Left ventricle myocardium inferior (tissue), 1 donor: ENCODE measurements at regions not wholly inside any gene's neighbourhood (a gene's known extent, or its start where the extent isn't known, plus 50 kb on each side); places are given as distances from the start of the nearest gene placed in this dataset.

ENCODE experiments used
- DNase-seq: peaks from one replicate; pipeline ENCODE4 v3.0.0-alpha.2; 2020
- H3K27ac ChIP-seq: fragments of 200-600 bp; replicated peaks from 2 replicates; pipeline ENCODE4 v1.8.0; 2021
- H3K27me3 ChIP-seq: fragments of 200-600 bp; 2 replicates; pipeline ENCODE4 v1.8.0; 2021; ENCODE audit warnings: low read depth
- H3K36me3 ChIP-seq: fragments of 200-600 bp; 2 replicates; pipeline ENCODE4 v1.8.0; 2021
- H3K4me1 ChIP-seq: fragments of 200-600 bp; 2 replicates; pipeline ENCODE4 v1.8.0; 2021
- H3K4me3 ChIP-seq: fragments of 200-600 bp; 2 replicates; pipeline ENCODE4 v1.8.0; 2021; ENCODE audit warnings: mild to moderate bottlenecking, moderate library complexity
- H3K9me3 ChIP-seq: fragments of 200-600 bp; replicated peaks from 2 replicates; pipeline ENCODE4 v1.8.0; 2021
- intact Hi-C: fragments of 100-400 bp; cut with micrococcal nuclease; formaldehyde crosslinking; loops from one replicate; pipeline ENCODE4 v1.11.0; 2022
- TF ChIP-seq, protein P1 (sequence below): fragments of 200-600 bp; IDR thresholded peaks from 2 replicates; pipeline ENCODE4 v1.8.0; 2021; ENCODE audit warnings: antibody characterized with exemption, mild to moderate bottlenecking, borderline replicate concordance
- donor health status: DM: no; HTN: yes; CAD: no; lungs with severe emphysema.

DNA sequence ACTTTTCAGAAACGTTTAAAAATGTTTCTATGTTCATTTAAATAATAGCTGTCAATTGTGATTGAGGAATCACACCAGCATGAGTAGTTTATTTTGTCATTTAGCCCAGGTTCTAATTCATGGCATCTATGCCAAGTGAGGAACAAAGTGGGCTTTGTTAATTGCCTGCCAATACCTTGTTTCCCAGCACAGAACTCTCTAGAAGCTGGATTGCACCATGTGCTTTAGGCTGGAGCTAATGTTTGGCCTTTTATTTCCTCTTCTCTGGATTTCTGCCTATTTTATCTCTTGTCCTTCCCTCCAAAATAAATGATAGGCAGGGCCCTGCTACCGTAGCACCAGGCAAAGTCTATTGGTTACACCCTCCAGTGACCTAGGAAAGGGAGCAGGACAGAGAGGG, 109.9 kb upstream of the ITGB1 start:
- Histone ChIP-seq H3K4me3 (no peak overlapping the region), H3K9me3 (no peaks in the 10 kb centered on the region), H3K4me1 (no peaks in the 10 kb centered on the region), H3K36me3 (no peaks in the 10 kb centered on the region), H3K27me3 (no peaks in the 10 kb centered on the region), H3K27ac (no peak overlapping the region)
- intact Hi-C loops: no loop called here
- no peak for DNase-seq
- TF ChIP-seq, protein P1, sequence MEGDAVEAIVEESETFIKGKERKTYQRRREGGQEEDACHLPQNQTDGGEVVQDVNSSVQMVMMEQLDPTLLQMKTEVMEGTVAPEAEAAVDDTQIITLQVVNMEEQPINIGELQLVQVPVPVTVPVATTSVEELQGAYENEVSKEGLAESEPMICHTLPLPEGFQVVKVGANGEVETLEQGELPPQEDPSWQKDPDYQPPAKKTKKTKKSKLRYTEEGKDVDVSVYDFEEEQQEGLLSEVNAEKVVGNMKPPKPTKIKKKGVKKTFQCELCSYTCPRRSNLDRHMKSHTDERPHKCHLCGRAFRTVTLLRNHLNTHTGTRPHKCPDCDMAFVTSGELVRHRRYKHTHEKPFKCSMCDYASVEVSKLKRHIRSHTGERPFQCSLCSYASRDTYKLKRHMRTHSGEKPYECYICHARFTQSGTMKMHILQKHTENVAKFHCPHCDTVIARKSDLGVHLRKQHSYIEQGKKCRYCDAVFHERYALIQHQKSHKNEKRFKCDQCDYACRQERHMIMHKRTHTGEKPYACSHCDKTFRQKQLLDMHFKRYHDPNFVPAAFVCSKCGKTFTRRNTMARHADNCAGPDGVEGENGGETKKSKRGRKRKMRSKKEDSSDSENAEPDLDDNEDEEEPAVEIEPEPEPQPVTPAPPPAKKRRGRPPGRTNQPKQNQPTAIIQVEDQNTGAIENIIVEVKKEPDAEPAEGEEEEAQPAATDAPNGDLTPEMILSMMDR: no peak

DNA sequence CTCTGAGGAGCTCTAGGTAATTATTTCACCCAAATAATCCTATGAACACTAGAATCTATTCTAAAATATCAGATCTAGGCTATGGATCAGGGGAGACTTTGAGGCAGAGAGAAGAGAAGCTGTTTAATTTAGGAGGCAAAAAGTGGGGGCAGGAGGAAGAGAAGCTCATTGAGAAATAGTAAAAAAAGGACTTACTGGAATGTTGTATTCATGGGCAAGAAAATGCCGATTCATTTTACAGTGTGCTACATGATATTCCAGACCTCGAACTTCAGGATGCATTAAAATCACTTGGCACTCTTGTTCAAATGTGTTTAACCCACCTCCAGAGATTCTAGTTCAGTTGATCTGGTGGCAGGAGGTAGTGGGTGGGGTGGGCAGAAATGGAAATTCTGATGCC, 109.5 kb upstream of the ITGB1 start:
- Histone ChIP-seq H3K9me3 (no peaks in the 10 kb centered on the region), H3K4me3 (no peak overlapping the region), H3K36me3 (no peaks in the 10 kb centered on the region), H3K4me1 (no peaks in the 10 kb centered on the region), H3K27ac (no peak overlapping the region), H3K27me3 (no peaks in the 10 kb centered on the region)
- TF ChIP-seq, protein P1: no peak
- DNase-seq: no peak
- intact Hi-C loops: no loop called here

DNA sequence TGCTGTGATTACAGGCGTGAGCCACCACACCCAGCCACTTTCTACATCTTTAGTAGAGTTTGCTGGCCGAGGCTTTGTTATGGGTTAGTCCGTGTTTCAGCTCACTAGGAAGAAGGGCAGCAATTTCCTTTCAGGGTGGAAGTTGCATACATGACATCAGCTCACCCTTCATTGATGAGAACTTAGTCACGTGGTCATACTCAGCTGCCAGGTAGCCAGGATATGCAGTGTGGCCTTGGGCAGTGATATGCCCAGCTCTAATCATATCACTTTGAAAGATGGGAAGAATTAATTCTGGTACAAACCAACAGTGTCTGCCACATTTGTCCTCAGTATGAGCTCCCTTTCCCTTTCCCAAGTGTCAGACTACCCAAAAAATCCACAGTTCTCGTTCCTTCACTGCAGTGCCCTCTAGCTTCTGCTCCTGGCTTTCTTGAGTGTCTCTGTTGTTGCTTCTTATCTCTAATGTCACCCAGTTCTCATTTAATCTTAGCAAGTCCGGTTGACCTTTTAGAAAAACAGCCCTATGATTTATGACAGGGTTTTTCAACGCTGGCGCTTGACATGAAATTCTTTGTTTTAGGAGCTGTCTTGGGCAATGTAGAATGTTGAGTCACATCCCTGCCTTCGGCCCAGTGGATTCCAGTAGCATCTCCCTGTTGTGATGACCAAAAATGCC, 108.7 kb upstream of the ITGB1 start:
- no peak for DNase-seq
- H3K27ac ChIP-seq: no peak overlapping the region
- TF ChIP-seq, protein P1: no peak
- intact Hi-C loops: no loop called here
- H3K4me3 ChIP-seq: no peak overlapping the region
- H3K27me3 ChIP-seq: no peaks in the 10 kb centered on the region
- no peaks in the 10 kb centered on the region for H3K9me3 ChIP-seq
- no peaks in the 10 kb centered on the region for H3K4me1 ChIP-seq
- H3K36me3 ChIP-seq: no peaks in the 10 kb centered on the region

DNA sequence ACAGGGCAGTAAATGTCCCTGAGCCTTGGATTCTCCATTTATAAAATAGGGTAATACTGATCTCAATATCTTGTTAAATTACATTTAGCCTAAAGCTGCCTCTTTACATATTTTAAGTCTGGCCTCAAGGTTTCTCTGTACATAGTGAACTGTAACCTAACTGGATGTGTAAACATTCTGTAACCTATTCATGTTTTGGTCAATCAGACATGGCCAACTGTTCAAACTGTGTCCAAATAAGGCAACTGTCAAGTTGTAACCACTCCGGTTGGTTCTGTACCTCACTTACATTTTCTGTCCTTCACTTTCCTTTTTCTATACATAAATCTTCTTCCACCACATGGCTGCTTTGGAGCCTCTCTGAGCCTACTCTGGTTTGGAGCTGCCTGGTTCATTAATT, 107.1 kb upstream of the ITGB1 start:
- no peak for DNase-seq
- Histone ChIP-seq H3K27me3 (no peaks in the 10 kb centered on the region), H3K4me1 (no peaks in the 10 kb centered on the region), H3K36me3 (no peaks in the 10 kb centered on the region), H3K4me3 (no peak overlapping the region), H3K27ac (no peak overlapping the region), H3K9me3 (no peaks in the 10 kb centered on the region)
- intact Hi-C loops: no loop called here
- TF ChIP-seq, protein P1: no peak

DNA sequence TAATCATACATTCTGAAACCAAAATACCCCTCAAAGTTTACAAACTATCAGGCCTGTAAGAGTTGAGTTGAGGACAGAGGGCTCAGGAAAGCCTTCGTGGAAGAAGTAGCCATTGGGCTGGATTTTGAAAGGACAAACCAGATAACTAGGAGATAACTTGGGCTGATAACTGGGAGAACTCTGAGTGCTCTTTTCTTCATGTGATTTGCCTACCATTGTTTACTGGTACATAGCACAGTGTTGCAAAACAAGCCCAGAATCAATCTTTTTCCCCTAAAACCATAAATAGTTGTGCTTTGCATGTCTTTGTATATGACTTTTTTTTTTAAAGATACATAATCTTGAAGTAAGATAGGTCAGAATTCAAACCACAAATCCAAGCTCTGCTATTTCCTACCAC, 106.7 kb upstream of the ITGB1 start:
- Histone ChIP-seq H3K4me1 (no peaks in the 10 kb centered on the region), H3K27ac (no peak overlapping the region), H3K36me3 (no peaks in the 10 kb centered on the region), H3K9me3 (no peaks in the 10 kb centered on the region), H3K27me3 (no peaks in the 10 kb centered on the region), H3K4me3 (no peak overlapping the region)
- DNase-seq: no peak
- intact Hi-C loops: no loop called here
- TF ChIP-seq, protein P1: no peak
